ENCODE measurements at regions not wholly inside any gene's neighbourhood (a gene's known extent, or its start where the extent isn't known, plus 50 kb on each side); places are given as distances from the start of the nearest gene placed in this dataset.
"Not testable (repeated sequence)": the region's sequence is repeated elsewhere in the genome, so short reads cannot be mapped to it uniquely, and the experiment has no call there.

DNA sequence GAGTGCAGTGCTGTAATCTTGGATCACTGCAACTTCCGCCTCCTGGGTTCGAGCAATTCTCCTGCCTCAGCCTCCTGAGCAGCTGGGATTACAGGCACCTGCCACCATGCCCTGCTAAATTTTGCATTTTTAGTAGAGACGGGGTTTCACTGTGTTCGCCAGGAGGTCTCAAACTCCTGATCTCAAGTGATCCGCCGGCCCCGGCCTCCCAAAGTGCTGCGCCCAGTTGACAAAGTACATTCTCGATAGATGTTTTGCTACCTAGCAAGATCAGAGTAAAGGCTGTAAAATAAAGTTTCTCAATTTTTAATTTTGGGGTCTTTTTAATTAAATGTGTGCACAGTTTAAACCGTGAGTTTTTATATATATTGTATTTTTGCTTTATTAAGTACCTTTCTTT is 248.9 kb downstream of the CCER1 start:
- Mint-ChIP-seq H3K27me3 (ENCODE audit: low read depth) (no peaks in the 10 kb centered on the region), H3K27ac (no peak overlapping the region), H3K4me3 (no peak overlapping the region), H3K4me1 (ENCODE audit: low read depth) (no peaks in the 10 kb centered on the region), H3K9me3 (no peaks in the 10 kb centered on the region), H3K36me3 (ENCODE audit: low read depth) (no peaks in the 10 kb centered on the region)

DNA sequence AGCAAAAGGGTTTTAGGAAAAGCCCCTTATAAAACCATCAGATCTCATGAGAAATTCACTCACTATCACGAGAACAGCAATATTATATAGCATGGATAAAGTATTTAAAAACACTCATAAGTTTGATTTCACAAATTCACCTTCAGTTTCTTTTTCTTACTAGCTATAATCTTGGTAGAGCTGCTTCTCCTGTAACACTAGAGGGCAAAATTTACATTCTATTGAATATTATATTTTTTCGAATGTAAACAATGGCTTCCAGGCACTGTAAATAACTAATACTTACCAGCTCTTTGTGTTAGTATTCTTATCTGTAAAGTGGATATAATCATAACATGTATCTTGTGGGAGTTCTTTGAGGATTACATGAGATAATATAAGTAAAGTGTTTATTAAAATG is 259.6 kb downstream of the CCER1 start:
- H3K27ac Mint-ChIP-seq: no peak overlapping the region
- no peaks in the 10 kb centered on the region for H3K36me3 Mint-ChIP-seq (ENCODE audit: low read depth)
- H3K4me1 Mint-ChIP-seq (ENCODE audit: low read depth): no peaks in the 10 kb centered on the region
- no peaks in the 10 kb centered on the region for H3K9me3 Mint-ChIP-seq
- no peak overlapping the region for H3K4me3 Mint-ChIP-seq
- no peaks in the 10 kb centered on the region for H3K27me3 Mint-ChIP-seq (ENCODE audit: low read depth)

DNA sequence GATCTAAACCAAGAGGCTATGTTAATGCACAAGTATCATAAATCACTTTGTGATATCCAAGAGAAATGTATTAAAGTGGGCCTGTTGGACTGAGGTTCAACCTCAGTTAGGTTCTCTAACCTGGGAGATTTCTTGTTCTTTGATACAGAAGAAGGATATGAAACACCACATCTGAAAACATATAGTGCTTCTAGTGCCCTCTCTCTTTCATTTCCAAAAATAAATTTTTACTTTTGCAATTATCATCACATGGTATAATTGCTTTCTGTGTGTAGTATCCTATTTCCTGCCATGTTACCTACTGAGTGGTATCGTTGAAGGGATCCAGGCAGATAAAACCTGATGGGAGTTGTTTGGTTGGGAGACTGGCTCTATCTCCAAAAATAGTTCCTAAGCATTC is 264.9 kb downstream of the CCER1 start:
- Mint-ChIP-seq H3K27me3 (ENCODE audit: low read depth) (no peaks in the 10 kb centered on the region), H3K9me3 (no peaks in the 10 kb centered on the region), H3K4me1 (ENCODE audit: low read depth) (no peaks in the 10 kb centered on the region), H3K4me3 (no peak overlapping the region), H3K27ac (no peak overlapping the region), H3K36me3 (ENCODE audit: low read depth) (no peaks in the 10 kb centered on the region)

DNA sequence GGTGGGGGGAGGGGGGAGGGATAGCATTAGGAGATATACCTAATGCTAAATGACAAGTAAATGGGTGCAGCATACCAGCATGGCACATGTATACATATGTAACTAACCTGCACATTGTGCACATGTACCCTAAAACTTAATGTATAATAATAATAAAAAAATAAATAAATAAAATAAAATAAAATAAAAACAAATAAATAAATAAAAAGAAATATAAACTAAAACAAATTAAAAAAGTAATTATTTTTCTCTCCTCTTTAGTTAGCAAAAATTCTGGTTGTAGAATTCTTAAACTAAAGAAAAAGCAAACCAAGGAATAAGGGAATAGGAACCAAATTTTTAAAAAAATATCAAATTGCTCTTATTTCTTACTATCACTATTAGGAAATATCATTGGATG is 267.3 kb downstream of the CCER1 start:
- not testable (repeated sequence) for H3K36me3 Mint-ChIP-seq (ENCODE audit: low read depth); H3K4me1 Mint-ChIP-seq (ENCODE audit: low read depth); H3K4me3 Mint-ChIP-seq; H3K9me3 Mint-ChIP-seq; H3K27ac Mint-ChIP-seq; H3K27me3 Mint-ChIP-seq (ENCODE audit: low read depth)

DNA sequence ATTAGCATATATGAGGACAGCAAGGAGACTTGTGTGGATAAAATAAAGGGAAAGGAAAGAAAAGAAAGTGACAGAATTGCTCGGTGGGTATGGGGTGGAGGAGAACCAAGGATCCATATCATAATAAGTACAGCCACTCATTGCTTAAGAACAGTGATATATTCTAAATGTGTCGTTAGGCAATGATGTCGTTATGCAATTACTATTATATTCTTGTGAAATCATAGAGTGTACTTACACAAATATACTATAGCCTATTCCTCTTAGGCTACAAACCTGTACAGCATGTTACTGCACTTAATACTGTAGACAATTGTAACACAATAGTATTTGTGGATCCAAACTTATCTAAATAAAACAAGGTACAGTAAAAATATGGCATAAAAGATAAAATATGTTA is 271.1 kb downstream of the CCER1 start:
- no peak overlapping the region for H3K4me3 Mint-ChIP-seq
- H3K4me1 Mint-ChIP-seq (ENCODE audit: low read depth): no peaks in the 10 kb centered on the region
- no peaks in the 10 kb centered on the region for H3K27me3 Mint-ChIP-seq (ENCODE audit: low read depth)
- H3K36me3 Mint-ChIP-seq (ENCODE audit: low read depth): no peaks in the 10 kb centered on the region
- H3K27ac Mint-ChIP-seq: no peak overlapping the region
- H3K9me3 Mint-ChIP-seq: no peaks in the 10 kb centered on the region

DNA sequence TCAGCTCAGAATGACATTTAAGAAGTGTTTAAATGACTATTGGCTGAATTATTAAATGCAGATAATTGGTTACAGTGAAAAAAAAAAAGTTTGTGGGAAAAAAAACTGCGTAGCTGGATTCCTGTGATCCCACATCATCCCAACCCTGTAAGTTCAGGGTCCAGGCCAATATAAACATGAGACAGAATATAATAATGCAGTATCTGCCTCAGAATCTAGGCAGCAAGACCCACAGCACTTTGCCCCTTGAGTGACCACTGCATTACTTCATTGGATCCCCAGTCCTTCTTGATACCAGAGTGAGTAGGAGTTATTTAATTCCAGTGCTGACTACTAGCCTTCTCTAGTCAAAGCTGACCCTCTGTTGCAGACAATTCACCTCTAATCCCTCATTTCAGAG is 272.6 kb downstream of the CCER1 start:
- H3K4me1 Mint-ChIP-seq (ENCODE audit: low read depth): no peaks in the 10 kb centered on the region
- H3K9me3 Mint-ChIP-seq: no peaks in the 10 kb centered on the region
- H3K36me3 Mint-ChIP-seq (ENCODE audit: low read depth): no peaks in the 10 kb centered on the region
- no peaks in the 10 kb centered on the region for H3K27me3 Mint-ChIP-seq (ENCODE audit: low read depth)
- no peak overlapping the region for H3K27ac Mint-ChIP-seq
- no peak overlapping the region for H3K4me3 Mint-ChIP-seq

DNA sequence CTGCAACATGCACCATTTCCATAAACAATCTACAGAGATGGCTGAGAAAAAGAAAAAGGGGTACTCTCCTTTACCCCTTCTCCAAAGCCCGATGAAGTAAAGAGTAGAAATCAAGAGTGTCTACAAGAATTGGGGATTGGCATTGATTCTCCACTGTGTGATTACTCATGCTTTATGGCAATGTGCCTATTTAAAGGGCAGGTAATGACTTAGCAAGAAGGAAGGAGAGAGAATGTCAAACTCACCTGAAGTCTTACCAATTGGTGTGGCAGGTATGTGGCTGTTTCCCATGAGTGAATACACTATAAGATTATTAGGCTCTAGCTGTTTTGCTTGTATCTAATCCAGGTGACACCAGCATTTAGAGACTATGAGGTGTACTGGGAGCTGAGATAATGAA is 275.3 kb downstream of the CCER1 start:
- H3K9me3 Mint-ChIP-seq: no peaks in the 10 kb centered on the region
- H3K4me3 Mint-ChIP-seq: no peak overlapping the region
- H3K4me1 Mint-ChIP-seq (ENCODE audit: low read depth): no peaks in the 10 kb centered on the region
- H3K27me3 Mint-ChIP-seq (ENCODE audit: low read depth): no peaks in the 10 kb centered on the region
- H3K36me3 Mint-ChIP-seq (ENCODE audit: low read depth): no peaks in the 10 kb centered on the region
- H3K27ac Mint-ChIP-seq: no peak overlapping the region

DNA sequence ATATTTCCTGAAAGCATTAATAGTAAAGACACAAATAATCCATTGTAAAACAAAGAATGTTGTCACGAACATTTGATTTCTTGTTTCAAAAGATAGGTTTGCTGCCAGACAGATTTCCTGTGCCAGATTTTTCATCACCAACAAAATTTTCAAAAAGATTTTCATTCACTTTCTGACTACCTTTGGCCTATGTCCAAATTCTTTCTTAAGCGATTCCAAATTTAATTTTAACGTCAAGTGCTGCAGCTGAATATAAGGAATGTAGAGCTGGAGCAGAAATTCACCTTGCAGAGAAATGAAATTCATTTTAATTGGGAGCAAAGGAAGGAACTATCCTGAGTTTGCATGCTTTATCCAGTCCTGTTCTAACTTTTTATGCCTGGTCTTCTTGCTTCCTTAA is 277.4 kb downstream of the CCER1 start:
- Mint-ChIP-seq H3K27me3 (ENCODE audit: low read depth) (no peaks in the 10 kb centered on the region), H3K9me3 (no peaks in the 10 kb centered on the region), H3K27ac (no peak overlapping the region), H3K4me1 (ENCODE audit: low read depth) (no peaks in the 10 kb centered on the region), H3K4me3 (no peak overlapping the region), H3K36me3 (ENCODE audit: low read depth) (no peaks in the 10 kb centered on the region)

DNA sequence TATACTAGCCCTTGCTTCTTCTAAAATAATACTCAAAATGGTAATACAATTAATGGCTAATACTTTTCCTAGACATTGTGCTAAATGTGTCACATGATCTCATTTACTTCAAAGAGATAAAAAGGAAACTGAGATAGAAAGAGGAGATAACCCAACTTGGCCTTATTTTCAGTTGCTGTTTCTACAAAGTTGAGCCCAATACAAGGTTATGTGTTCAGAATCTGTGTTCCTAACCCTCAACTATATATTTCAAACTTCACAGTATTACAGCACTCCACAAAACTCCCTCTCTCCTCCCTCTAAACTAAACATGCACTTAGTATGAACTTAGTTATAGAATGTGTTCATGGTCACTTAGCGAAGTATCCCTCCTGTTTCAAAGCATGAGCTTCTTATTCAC is 277.9 kb downstream of the CCER1 start:
- Mint-ChIP-seq H3K27ac (no peak overlapping the region), H3K4me3 (no peak overlapping the region), H3K36me3 (ENCODE audit: low read depth) (no peaks in the 10 kb centered on the region), H3K27me3 (ENCODE audit: low read depth) (no peaks in the 10 kb centered on the region), H3K9me3 (no peaks in the 10 kb centered on the region), H3K4me1 (ENCODE audit: low read depth) (no peaks in the 10 kb centered on the region)

DNA sequence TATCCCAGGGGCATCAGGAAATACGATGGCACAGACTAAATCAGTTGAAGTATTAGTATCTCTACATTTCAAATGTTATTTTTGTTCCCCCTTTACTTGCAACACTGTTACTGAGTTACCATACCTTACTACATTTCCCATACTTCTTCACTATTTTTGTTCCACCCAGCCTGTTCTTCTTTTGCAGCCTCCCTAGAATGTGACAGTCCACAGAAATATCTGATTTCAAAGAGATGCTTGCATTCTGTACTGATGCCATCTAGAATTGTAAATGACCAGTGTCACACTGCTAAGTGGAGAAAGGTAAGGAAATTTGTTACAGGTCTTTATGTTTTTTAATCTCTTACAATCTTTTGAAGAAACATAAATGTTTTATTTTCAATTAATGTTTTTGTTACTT is 279.9 kb downstream of the CCER1 start:
- Mint-ChIP-seq H3K27ac (no peak overlapping the region), H3K4me3 (no peak overlapping the region)

DNA sequence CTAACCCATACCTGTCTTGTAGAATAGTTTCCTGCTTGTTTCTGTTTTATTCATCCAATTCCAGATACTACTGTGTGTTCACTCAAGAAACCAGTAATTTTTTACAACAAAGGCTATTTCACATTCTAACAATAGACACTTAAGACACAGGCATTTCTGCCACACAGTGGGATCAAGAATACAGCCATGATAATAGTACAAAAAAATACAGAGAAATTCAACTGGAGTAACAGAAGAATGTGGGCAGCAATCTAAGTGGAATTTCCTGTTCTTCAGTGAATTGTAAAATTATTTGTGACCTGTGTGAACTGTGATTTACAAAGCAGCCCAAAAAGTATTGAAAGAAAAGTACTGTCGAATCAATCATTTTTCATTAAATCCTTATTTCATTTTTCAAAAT is 282.9 kb downstream of the CCER1 start:
- H3K9me3 Mint-ChIP-seq: peaks cover 5% of the 10 kb centered on the region
- H3K36me3 Mint-ChIP-seq (ENCODE audit: low read depth): no peaks in the 10 kb centered on the region
- no peaks in the 10 kb centered on the region for H3K27me3 Mint-ChIP-seq (ENCODE audit: low read depth)
- no peak overlapping the region for H3K4me3 Mint-ChIP-seq
- no peak overlapping the region for H3K27ac Mint-ChIP-seq
- H3K4me1 Mint-ChIP-seq (ENCODE audit: low read depth): no peaks in the 10 kb centered on the region

More for the DNA sequence above, 279.9 kb downstream of the CCER1 start:
- Mint-ChIP-seq H3K27me3 (ENCODE audit: low read depth) (no peaks in the 10 kb centered on the region), H3K36me3 (ENCODE audit: low read depth) (no peaks in the 10 kb centered on the region), H3K4me1 (ENCODE audit: low read depth) (no peaks in the 10 kb centered on the region), H3K9me3 (no peaks in the 10 kb centered on the region)

DNA sequence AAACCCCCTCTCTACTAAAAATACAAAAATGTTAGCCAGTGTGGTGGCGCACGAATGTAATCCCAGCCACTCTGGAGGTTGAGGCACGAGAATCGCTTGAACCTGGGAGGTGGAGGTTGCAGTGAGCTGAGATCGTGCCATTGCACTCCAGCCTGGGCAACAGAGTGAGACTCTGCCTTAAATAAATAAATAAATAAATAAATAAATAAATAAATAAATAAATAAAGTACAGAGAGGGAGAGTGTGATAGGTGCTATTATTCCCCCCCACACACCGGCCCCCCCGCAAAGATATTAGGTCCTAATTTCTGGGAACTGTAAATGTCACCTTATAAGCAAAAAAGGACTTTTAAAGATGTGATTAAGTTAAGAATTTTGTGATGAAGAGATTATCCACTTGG is 291.0 kb downstream of the CCER1 start:
- not testable (repeated sequence) for H3K36me3 Mint-ChIP-seq (ENCODE audit: low read depth); H3K27me3 Mint-ChIP-seq (ENCODE audit: low read depth); H3K4me3 Mint-ChIP-seq; H3K9me3 Mint-ChIP-seq; H3K27ac Mint-ChIP-seq; H3K4me1 Mint-ChIP-seq (ENCODE audit: low read depth)

DNA sequence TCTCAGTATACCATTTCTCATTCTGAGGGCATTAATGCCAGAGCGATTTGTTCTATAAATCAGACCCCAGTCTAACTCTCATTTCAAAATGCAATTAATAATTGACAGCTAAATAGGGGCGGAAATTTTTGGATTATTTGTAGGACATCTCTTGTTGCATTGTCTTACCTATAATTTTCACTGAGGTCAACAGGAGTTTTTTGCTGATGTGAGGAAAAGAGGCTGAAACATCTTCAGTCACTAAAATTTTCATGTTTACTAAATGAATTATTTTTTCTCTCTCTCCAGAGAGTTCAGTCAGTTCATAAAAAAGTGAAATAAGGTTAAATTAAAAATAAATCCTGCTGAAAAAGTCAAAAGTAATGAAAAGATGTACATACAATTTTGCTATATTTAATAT is 295.9 kb downstream of the CCER1 start:
- Mint-ChIP-seq H3K9me3 (no peaks in the 10 kb centered on the region), H3K27ac (no peak overlapping the region), H3K36me3 (ENCODE audit: low read depth) (no peaks in the 10 kb centered on the region), H3K27me3 (ENCODE audit: low read depth) (no peaks in the 10 kb centered on the region), H3K4me1 (ENCODE audit: low read depth) (no peaks in the 10 kb centered on the region), H3K4me3 (no peak overlapping the region)

DNA sequence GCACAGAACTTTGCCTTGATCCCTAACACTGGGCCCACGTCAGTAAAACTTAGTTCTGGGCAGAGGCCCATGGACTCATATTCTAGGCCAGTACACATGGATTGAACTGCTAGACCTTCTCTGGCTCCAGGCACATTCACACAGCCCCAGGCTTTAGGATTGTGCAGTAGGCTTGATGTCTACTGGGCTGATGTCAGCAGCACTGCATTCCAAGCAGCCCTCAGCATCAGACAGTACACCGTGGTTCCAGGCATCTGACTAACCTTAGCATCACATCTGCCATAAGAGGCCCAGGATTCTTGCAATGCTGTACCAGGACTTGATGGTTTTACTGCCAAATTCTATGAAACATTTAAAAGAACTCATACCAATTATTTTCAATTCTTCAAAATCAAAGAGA is 301.9 kb downstream of the CCER1 start:
- Mint-ChIP-seq H3K27me3 (ENCODE audit: low read depth) (no peaks in the 10 kb centered on the region), H3K4me3 (no peak overlapping the region), H3K27ac (no peak overlapping the region), H3K36me3 (ENCODE audit: low read depth) (no peaks in the 10 kb centered on the region), H3K4me1 (ENCODE audit: low read depth) (no peaks in the 10 kb centered on the region), H3K9me3 (no peaks in the 10 kb centered on the region)

DNA sequence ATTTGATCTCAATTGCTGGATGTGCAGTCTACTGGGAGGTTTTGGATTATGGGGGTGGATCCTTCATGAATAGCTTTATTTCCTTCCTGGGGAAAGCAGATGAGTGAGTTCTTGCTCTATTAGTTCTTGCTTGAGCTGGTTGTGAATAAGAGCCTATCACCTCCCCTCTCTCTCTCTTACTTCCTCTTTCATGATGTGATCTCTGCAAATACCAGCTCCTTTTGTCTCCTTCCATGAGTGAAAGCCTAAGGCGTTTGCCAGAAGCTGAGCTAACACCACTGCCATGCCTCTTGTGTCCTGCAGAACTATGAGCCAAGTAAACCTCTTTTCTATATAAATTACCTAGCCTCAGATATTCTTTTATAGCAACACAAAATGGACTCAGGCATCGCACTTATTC is 302.7 kb downstream of the CCER1 start:
- Mint-ChIP-seq H3K4me1 (ENCODE audit: low read depth) (no peaks in the 10 kb centered on the region), H3K4me3 (no peak overlapping the region), H3K36me3 (ENCODE audit: low read depth) (no peaks in the 10 kb centered on the region), H3K27me3 (ENCODE audit: low read depth) (no peaks in the 10 kb centered on the region), H3K27ac (no peak overlapping the region), H3K9me3 (no peaks in the 10 kb centered on the region)

DNA sequence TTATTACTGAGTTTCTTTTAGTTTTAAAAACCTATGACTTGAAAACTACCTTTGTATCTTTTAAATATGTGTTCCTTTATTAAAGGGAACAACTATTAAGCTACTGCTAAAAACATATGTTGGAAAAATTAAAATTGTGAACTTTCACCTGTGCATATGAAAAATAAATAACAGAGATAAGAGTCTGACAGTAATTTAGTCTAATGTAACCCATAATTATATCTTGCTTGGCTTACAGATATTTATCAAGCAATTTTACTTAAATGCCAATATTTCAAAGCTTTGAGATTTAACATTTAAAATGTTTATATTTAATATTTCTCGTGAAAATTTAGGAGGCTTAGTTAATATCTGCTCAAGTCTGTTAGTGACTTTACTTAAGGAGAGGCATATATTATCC is 309.8 kb downstream of the CCER1 start:
- H3K27me3 Mint-ChIP-seq (ENCODE audit: low read depth): no peaks in the 10 kb centered on the region
- no peaks in the 10 kb centered on the region for H3K9me3 Mint-ChIP-seq
- no peaks in the 10 kb centered on the region for H3K36me3 Mint-ChIP-seq (ENCODE audit: low read depth)
- no peaks in the 10 kb centered on the region for H3K4me1 Mint-ChIP-seq (ENCODE audit: low read depth)
- H3K4me3 Mint-ChIP-seq: no peak overlapping the region
- H3K27ac Mint-ChIP-seq: no peak overlapping the region

All from T-helper 1 cell treated with Interleukin-12 subunit alpha and Interleukin-12 subunit beta and Interleukin-4 antibody, amounts not matched to agents 30 μg/mL and 1 μg/mL, for 36 hours (primary cell).